ENCODE measurements at regions not wholly inside any gene's neighbourhood (a gene's known extent, or its start where the extent isn't known, plus 50 kb on each side); places are given as distances from the start of the nearest gene placed in this dataset.

GRCh38 chr7:139159900-139160675 lies 50.6 kb upstream of the ZC3HAV1 start:
- TF ChIP-seq POLR2A (IDR thresholded peaks at IDR 0.05) (no peak), CTCF (IDR thresholded peaks at IDR 0.05) (no peak)
